Calu3 (cell line): ENCODE measurements at regions not wholly inside any gene's neighbourhood (a gene's known extent, or its start where the extent isn't known, plus 50 kb on each side); places are given as distances from the start of the nearest gene placed in this dataset.

ENCODE experiments used
- BruUV-seq: library from RNA; stranded (reverse); fragments of 400-500 nt; replicated peaks from 2 replicates; lab custom pipeline; 2021; lab: Mats Ljungman, UMichigan
- CTCF ChIA-PET: fragments of 300-600 bp; sonication (Branson Sonifier 250); formaldehyde crosslinking; loops from one replicate; lab custom pipeline; 2022; ENCODE audit warnings: antibody characterized with exemption; lab: Charles Lee
- DNase-seq: peaks from one replicate; pipeline ENCODE4 v3.0.0; 2022
- H3K27ac Mint-ChIP-seq: one replicate; pipeline ENCODE4 v1.8.0; 2022; ENCODE audit warnings: mixed read lengths; ENCODE audit not compliant: unreplicated experiment
- H3K27me3 Mint-ChIP-seq: one replicate; pipeline ENCODE4 v1.8.0; 2022; ENCODE audit warnings: mixed read lengths; ENCODE audit not compliant: unreplicated experiment
- H3K36me3 Mint-ChIP-seq: one replicate; pipeline ENCODE4 v1.8.0; 2022; ENCODE audit warnings: mild to moderate bottlenecking, moderate library complexity, mixed read lengths; ENCODE audit not compliant: insufficient read depth, unreplicated experiment
- H3K4me1 Mint-ChIP-seq: one replicate; pipeline ENCODE4 v1.8.0; 2022; ENCODE audit warnings: mild to moderate bottlenecking, low read depth, mixed read lengths; ENCODE audit not compliant: unreplicated experiment
- H3K4me3 Mint-ChIP-seq: one replicate; pipeline ENCODE4 v1.8.0; 2022; ENCODE audit warnings: mild to moderate bottlenecking, low read depth, moderate library complexity, mixed read lengths; ENCODE audit not compliant: unreplicated experiment
- H3K9me3 Mint-ChIP-seq: one replicate; pipeline ENCODE4 v1.8.0; 2022; ENCODE audit warnings: low read depth, mixed read lengths; ENCODE audit not compliant: unreplicated experiment
- intact Hi-C: fragments of 100-400 bp; cut with micrococcal nuclease; formaldehyde crosslinking; loops from one replicate; pipeline ENCODE4 v1.10.0; 2022; ENCODE audit not compliant: unreplicated experiment
- TF ChIP-seq, protein P1 (sequence below): fragments of 200-600 bp; IDR thresholded peaks from one replicate; pipeline ENCODE4 v1.8.0; 2022; ENCODE audit warnings: antibody characterized with exemption; ENCODE audit not compliant: unreplicated experiment

DNA sequence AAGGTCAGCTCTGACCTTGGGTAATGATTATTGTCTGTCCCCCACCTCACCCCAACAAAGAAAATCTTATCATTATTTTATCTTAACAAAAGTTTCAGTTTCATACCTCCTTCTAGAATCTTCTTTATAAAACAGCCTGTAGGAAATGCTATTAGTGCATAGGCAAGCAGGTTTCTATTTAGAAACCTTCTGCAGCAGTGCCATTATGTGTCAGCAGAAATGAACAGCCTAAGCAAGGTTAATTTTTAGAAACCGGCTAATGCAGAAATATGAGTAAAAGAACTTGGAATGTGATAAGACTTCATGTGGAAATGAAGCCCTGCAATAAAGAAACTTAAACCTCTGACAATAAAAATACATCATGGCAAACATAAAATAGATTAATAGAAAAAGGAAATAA is 814.4 kb downstream of the FSCB start:
- H3K4me1 Mint-ChIP-seq, result no peaks in the 10 kb centered on the region
- no peaks in the 10 kb centered on the region for H3K27me3 Mint-ChIP-seq
- TF ChIP-seq, protein P1, sequence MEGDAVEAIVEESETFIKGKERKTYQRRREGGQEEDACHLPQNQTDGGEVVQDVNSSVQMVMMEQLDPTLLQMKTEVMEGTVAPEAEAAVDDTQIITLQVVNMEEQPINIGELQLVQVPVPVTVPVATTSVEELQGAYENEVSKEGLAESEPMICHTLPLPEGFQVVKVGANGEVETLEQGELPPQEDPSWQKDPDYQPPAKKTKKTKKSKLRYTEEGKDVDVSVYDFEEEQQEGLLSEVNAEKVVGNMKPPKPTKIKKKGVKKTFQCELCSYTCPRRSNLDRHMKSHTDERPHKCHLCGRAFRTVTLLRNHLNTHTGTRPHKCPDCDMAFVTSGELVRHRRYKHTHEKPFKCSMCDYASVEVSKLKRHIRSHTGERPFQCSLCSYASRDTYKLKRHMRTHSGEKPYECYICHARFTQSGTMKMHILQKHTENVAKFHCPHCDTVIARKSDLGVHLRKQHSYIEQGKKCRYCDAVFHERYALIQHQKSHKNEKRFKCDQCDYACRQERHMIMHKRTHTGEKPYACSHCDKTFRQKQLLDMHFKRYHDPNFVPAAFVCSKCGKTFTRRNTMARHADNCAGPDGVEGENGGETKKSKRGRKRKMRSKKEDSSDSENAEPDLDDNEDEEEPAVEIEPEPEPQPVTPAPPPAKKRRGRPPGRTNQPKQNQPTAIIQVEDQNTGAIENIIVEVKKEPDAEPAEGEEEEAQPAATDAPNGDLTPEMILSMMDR, result no peak
- H3K4me3 Mint-ChIP-seq, result no peak overlapping the region
- no peak for DNase-seq
- H3K9me3 Mint-ChIP-seq, result peaks cover 6% of the 10 kb centered on the region
- H3K27ac Mint-ChIP-seq, result no peak overlapping the region
- BruUV-seq, result no TSS peak
- H3K36me3 Mint-ChIP-seq, result no peaks in the 10 kb centered on the region
- intact Hi-C loops, result no loop called here
- CTCF ChIA-PET, result no interaction called here

DNA sequence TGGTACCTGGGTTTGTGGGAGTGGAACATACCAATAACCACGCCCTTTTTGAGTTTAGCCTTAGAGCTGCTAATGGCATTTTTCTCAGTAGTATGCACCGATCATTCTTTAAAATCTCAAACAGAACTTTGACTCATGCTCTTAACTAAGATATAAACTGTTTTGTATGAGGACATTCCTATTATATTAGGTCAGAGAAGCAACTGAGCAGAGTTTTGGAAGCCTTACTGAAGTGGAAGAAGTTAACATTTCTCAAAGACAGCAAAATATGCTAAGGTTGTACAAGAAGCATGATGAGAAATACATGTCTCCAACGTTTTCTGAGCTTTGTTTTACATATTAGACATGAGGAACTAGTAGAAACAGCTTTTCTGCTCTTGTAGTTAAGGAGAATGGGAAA is 819.2 kb downstream of the FSCB start:
- no TSS peak for BruUV-seq
- intact Hi-C loops, result no loop called here
- Mint-ChIP-seq H3K27me3 (no peaks in the 10 kb centered on the region), H3K36me3 (no peaks in the 10 kb centered on the region), H3K9me3 (peaks cover 7% of the 10 kb centered on the region), H3K4me3 (no peak overlapping the region), H3K4me1 (no peaks in the 10 kb centered on the region), H3K27ac (no peak overlapping the region)
- TF ChIP-seq, protein P1, result no peak
- CTCF ChIA-PET, result no interaction called here
- DNase-seq, result no peak

DNA sequence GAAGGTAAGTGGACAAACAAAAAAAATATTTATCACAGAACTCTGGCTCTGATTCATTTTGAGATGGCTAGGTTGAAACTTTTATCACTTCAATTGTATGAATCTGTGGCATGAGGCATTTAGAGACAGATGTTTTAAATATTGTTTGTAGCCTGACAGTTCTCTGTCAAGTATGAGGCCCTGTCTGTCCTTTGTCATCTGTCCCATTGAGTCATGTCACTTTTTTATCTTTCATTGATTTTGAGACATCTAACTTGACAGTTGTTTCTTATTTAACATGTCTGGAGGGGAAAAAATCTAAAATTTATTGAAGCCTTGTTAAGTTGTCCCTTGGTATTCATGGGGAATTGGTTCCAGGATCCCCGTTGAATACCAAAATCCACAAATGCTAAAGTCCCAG is 829.5 kb downstream of the FSCB start:
- no peak for DNase-seq
- Mint-ChIP-seq H3K9me3 (peaks cover 11% of the 10 kb centered on the region), H3K4me3 (no peak overlapping the region), H3K36me3 (no peaks in the 10 kb centered on the region), H3K4me1 (no peaks in the 10 kb centered on the region), H3K27ac (no peak overlapping the region), H3K27me3 (no peaks in the 10 kb centered on the region)
- TF ChIP-seq, protein P1, result no peak
- CTCF ChIA-PET, result no interaction called here
- no TSS peak for BruUV-seq
- intact Hi-C loops, result no loop called here

GRCh38 chr14:43674273-43674672 is 832.8 kb downstream of the FSCB start:
- Mint-ChIP-seq H3K36me3 (no peaks in the 10 kb centered on the region), H3K9me3 (peaks cover 17% of the 10 kb centered on the region), H3K4me3 (no peak overlapping the region), H3K27me3 (no peaks in the 10 kb centered on the region), H3K4me1 (no peaks in the 10 kb centered on the region), H3K27ac (no peak overlapping the region)
- no peak for DNase-seq
- intact Hi-C loops, result no loop called here
- no TSS peak for BruUV-seq
- TF ChIP-seq, protein P1, result no peak
- CTCF ChIA-PET, result no interaction called here
